ENCODE measurements at regions not wholly inside any gene's neighbourhood (a gene's known extent, or its start where the extent isn't known, plus 50 kb on each side); places are given as distances from the start of the nearest gene placed in this dataset.

- Histone ChIP-seq H3K23ac (ENCODE audit: insufficient read length) (no peak overlapping the region), H3K27me3 (replicated peaks in 1 of 4; ENCODE audit: control insufficient read depth in 3 of 4, extremely low read depth in 1 of 4, insufficient read depth in 3 of 4, low read length in 3 of 4) (no peaks in the 10 kb centered on the region), H2BK20ac (ENCODE audit: low read length) (no peak overlapping the region), H3K36me3 (ENCODE audit: control insufficient read depth in 2 of 4, insufficient read depth in 4 of 4, low read length in 3 of 4) (no peaks in the 10 kb centered on the region), H4K8ac (ENCODE audit: extremely low read depth, insufficient read depth, low read length) (no peak overlapping the region), H2BK12ac (ENCODE audit: low read depth, low read length) (no peak overlapping the region), H3K14ac (ENCODE audit: insufficient read length) (no peak overlapping the region), H4K20me1 (replicated peaks in 1 of 2; ENCODE audit: control insufficient read depth in 1 of 2, insufficient read depth in 2 of 2, low read length in 2 of 2) (no peaks in the 10 kb centered on the region), H4K5ac (ENCODE audit: insufficient read length, low read depth, low read length) (no peak overlapping the region), H3K9ac (replicated peaks in 1 of 4; ENCODE audit: extremely low read depth in 1 of 4, low read depth in 3 of 4, low read length in 3 of 4) (no peak overlapping the region), H2BK120ac (replicated peaks; ENCODE audit: low read depth, low read length) (no peak overlapping the region), H3K79me1 (ENCODE audit: low read depth, low read length) (no peaks in the 10 kb centered on the region), H3K4me1 (replicated peaks in 1 of 4; ENCODE audit: control insufficient read depth in 3 of 4, insufficient read depth in 4 of 4, low read length in 3 of 4) (no peaks in the 10 kb centered on the region), H3K4ac (replicated peaks; ENCODE audit: insufficient read length, low read depth, low read length) (no peak overlapping the region), H2AK5ac (ENCODE audit: low read depth, low read length) (no peak overlapping the region), H2BK5ac (ENCODE audit: low read depth, low read length) (no peak overlapping the region), H3K23me2 (ENCODE audit: low read depth, low read length) (no peaks in the 10 kb centered on the region), H2AFZ (ENCODE audit: low read length) (no peak overlapping the region), H3K56ac (replicated peaks; ENCODE audit: insufficient read length, low read depth, low read length) (no peak overlapping the region), H3K18ac (ENCODE audit: extremely low read depth, low read length) (no peak overlapping the region), H3K79me2 (ENCODE audit: control insufficient read depth in 1 of 2, insufficient read depth in 2 of 2, low read length in 2 of 2) (no peaks in the 10 kb centered on the region), H3K4me3 (ENCODE audit: extremely low read depth in 1 of 4, insufficient read depth in 2 of 4, low read depth in 3 of 4, low read length in 4 of 4) (no peak overlapping the region), H2BK15ac (ENCODE audit: low read length) (no peak overlapping the region), H4K91ac (replicated peaks; ENCODE audit: insufficient read length, low read length) (no peak overlapping the region), H3K4me2 (ENCODE audit: insufficient read depth in 1 of 2, low read depth in 2 of 2, low read length in 2 of 2) (no peak overlapping the region), H3K27ac (ENCODE audit: low read depth, low read length) (no peak overlapping the region), H3K9me3 (ENCODE audit: insufficient read depth in 2 of 2, low read depth in 1 of 2, low read length in 1 of 2) (no peaks in the 10 kb centered on the region)
- no peak for FAIRE-seq
- WGBS, 2 experiments (ENCODE audit: extremely low coverage in 1 of 2, insufficient coverage in 1 of 2, insufficient read length in 1 of 2, insufficient replicate concordance in 2 of 2, low coverage in 1 of 2, low lambda C conversion rate in 2 of 2, missing lambda C conversion rate in 1 of 2): 84% methylated on average over 2 of the region's 2 CpGs; no CpG with 5 or more reads in 1 of the 2 experiments
- TF ChIP-seq USF2 (IDR thresholded peaks at IDR 0.05; ENCODE audit: low read length): no peak
- TF ChIP-seq RAD21 (IDR thresholded peaks at IDR 0.05 in 1 of 2, conservative IDR thresholded peaks at IDR 0.05 in 1 of 2; ENCODE audit: low read depth in 2 of 2, low read length in 2 of 2): no peak
- POLR2A ChIA-PET (ENCODE audit: partially characterized antibody): no interaction called here
- CTCF ChIA-PET (ENCODE audit: partially characterized antibody): interaction anchor here (1.3 kb wide), 2 partner anchors 10 to 16 kb away, joined by 4 to 5 read pairs; no protein-coding TSS in a partner anchor
- DNase-seq (ENCODE audit: low read depth in 1 of 2, low spot score in 2 of 2): no peak
Observed at GRCh38 chr16:66298571-66299120, 67.8 kb upstream of the CDH5 start.

All from H1 (cell line).